HuH-7.5 (cell line): ENCODE measurements at regions not wholly inside any gene's neighbourhood (a gene's known extent, or its start where the extent isn't known, plus 50 kb on each side); places are given as distances from the start of the nearest gene placed in this dataset.
"Not testable (repeated sequence)": the region's sequence is repeated elsewhere in the genome, so short reads cannot be mapped to it uniquely, and the experiment has no call there.

Experiments
- DNase-seq: peaks from one replicate; pipeline ENCODE4 v3.0.0; 2011; ENCODE audit warnings: low spot score

- not testable (repeated sequence) for DNase-seq
Observed at GRCh38 chrX:96529386-96529785, 155.3 kb upstream of the DIAPH2 start.

DNA sequence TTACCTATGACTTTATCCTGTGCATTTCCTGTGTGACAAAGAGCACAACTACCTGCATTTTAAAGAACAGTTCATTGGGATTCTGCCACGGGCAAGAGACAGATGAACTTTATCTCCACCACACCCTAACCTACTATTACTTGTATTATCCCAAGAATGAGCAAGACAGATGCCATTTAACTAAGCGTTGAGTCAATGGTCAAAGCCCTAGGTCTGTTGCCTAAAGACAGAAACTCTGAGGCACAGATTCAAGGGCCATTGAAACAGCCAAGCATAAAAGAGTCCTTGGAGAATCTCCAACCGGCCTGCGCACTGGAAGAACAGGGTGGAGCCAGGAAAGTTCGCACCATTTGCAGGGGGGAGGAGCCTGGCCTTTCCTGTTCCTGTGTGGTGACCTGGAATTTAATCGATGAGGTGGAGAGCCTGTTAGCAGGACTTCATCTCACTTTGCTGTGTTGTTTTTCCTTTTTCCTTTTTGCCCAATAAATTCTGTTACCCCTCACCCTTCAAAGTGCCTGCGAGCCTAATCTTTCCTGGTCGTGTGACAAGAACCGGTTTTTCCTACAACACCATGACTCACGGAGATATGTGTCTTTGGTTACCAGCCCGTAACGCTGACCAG lies 146.4 kb upstream of the DIAPH2 start:
- no peak for DNase-seq

DNA sequence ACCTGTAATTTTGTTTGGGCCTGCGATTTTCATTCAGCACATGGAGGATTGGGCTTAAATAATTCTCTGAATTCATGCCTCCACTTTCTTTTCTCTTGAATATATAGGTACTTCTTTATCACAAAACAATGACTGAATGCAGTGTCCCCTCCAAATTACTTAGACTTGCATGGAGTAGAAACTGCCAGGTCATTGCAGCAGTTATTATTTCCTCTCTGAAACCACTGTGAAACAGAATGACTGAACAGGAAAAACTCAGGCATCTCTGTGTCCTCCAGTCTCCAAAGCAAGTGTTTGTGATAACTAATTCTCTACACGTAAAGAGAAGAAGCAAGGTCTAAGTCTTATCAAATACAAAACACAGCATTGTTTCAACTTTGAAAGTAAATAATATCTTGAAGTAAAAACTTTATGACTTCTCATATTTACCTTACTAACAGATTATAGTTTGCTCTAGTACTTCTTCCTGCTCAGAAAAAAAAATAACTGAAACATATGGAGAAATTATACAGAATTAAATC lies 144.5 kb upstream of the DIAPH2 start:
- DNase-seq = no peak

DNA sequence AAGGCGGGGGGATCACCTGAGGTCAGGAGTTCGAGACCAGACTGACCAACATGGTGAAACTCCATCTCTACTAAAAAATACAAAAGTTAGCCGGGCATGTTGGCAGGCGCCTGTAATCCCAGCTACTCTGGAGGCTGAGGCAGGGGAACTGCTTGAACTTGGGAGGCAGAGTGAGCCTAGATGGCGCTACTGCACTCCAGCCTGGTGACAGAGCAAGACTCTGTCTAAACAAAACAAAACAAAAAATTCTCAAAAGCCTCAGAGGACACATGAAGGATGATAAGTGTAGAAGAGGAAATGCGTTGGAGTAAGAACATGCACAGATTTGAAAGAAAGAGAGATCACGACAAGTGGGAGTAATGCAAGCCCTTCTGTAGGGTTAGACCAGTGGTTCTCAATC lies 138.4 kb upstream of the DIAPH2 start:
- DNase-seq = not testable (repeated sequence)

- no peak for DNase-seq
Observed at GRCh38 chrX:96551322-96551872, 133.2 kb upstream of the DIAPH2 start.

DNA sequence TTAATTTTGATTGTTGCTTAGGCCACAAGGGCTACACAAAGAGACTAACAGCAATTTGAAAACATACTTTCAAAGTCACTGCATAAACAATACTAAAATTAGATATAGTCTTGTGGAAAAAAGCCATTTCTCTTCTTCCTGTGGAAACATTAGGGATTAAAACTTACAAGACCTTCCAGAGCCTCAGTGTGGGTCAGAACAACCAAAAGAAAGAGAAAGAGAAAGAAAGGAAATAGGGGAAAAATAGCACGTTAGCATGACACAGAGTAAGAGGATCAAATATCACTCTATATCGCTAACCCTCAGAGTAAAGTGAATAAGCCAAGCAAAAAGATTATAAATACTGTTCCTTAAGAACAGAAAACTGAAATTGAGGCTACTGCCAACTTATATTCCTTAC lies 127.8 kb upstream of the DIAPH2 start:
- DNase-seq = no peak

- DNase-seq = not testable (repeated sequence)
Observed at GRCh38 chrX:96561129-96561528, 123.5 kb upstream of the DIAPH2 start.

- no peak for DNase-seq
Observed at GRCh38 chrX:96563646-96564045, 121.0 kb upstream of the DIAPH2 start.

- no peak for DNase-seq
Observed at GRCh38 chrX:96564595-96564994, 120.0 kb upstream of the DIAPH2 start.

DNA sequence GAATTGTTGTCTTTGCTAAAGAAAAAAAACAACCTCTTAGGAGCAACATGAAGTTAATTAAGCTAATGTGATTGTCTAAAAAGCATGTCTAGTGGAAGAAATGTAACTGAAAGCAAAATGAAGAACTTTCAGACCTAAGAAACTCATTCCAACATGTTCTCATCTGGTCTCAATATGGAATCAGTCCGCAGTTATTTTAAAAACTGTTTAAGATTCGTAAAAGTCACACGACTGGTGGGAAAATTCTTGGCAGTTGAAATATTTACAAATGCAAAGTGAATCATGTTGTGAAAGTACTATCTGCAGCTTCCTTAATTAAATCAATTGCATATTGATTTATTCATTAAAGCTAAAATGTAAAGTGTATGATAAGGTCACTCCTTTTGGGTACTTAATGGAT lies 117.8 kb upstream of the DIAPH2 start:
- DNase-seq = no peak

DNA sequence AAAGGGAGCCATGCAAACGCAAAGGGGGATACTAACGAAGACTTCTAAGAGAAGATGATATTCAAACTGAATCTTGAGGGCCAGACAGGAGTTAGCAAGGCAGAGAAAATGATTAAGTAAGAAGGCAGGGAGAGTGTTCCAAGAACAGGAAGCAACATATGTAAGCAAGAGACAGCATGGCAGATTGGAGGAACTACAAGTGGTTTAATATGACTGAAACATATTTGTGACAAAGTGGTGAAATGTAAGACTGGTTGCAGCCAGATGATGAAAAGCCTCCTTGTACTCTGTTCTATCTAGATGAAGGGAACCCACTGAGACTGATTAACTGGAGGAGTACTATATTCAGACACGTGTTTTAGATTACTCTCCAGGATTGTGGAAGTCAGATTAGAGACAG lies 116.6 kb upstream of the DIAPH2 start:
- no peak for DNase-seq

DNA sequence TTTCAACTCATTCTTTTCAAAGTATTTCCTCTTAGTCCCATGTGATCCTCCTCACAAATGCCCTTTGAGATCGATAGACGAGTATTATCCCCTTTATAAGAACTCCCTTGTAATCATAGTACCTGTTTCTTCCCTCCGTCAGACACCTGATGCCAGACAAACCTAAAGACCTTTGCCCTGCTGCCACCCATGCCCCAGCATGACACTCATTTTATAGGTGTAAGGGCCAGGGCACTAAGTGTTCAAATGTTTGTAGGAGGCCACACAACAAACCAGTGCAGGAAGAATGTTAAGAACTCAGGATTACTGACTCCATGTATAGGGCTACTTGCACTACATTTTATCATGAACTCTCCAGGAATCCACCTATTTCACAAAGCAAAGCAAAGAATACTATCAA lies 115.6 kb upstream of the DIAPH2 start:
- no peak for DNase-seq

GRCh38 chrX:96575011-96575410 lies 109.6 kb upstream of the DIAPH2 start:
- no peak for DNase-seq

DNA sequence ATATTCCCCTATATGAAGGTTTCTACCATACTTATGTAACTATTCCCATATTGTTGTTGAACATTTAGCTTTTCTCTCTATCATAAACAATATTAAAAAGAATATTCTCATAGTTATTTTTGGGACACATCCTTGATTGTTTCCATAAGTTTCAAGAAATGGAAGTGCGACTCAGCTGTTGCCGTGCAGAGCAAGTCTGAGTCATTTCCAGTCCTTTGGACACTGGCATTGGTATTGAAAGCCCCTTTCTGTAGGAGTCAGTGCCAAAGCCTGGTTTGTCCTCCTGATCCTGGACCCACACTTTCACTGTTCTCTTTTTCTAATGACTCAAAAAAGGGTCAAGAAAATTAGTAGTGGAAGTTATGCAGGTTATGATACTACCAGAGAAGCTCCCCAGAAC lies 108.3 kb upstream of the DIAPH2 start:
- DNase-seq = no peak

- no peak for DNase-seq
Observed at GRCh38 chrX:96578781-96579180, 105.9 kb upstream of the DIAPH2 start.

- no peak for DNase-seq
Observed at GRCh38 chrX:96579252-96579651, 105.4 kb upstream of the DIAPH2 start.

DNA sequence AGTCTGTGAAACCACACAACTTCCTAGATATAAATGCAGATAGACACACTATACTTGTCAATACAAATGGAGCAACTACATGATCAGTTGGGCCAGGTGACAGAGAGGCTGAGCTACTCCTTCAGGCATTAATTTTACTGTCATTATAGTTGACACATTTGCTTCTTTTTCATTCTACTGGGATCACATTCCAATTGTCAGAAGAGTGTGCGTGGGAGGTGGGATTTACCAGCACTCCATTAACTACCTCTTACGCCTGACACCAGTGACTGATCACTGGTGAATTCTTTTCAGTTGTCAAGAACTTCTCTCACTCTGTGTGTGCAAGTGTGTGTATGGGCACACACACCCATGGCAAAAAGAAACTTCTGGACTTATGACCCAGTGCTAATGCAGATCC lies 94.2 kb upstream of the DIAPH2 start:
- no peak for DNase-seq

- DNase-seq = no peak
Observed at GRCh38 chrX:96591421-96591820, 93.2 kb upstream of the DIAPH2 start.

- DNase-seq = not testable (repeated sequence)
Observed at GRCh38 chrX:96597847-96598246, 86.8 kb upstream of the DIAPH2 start.

DNA sequence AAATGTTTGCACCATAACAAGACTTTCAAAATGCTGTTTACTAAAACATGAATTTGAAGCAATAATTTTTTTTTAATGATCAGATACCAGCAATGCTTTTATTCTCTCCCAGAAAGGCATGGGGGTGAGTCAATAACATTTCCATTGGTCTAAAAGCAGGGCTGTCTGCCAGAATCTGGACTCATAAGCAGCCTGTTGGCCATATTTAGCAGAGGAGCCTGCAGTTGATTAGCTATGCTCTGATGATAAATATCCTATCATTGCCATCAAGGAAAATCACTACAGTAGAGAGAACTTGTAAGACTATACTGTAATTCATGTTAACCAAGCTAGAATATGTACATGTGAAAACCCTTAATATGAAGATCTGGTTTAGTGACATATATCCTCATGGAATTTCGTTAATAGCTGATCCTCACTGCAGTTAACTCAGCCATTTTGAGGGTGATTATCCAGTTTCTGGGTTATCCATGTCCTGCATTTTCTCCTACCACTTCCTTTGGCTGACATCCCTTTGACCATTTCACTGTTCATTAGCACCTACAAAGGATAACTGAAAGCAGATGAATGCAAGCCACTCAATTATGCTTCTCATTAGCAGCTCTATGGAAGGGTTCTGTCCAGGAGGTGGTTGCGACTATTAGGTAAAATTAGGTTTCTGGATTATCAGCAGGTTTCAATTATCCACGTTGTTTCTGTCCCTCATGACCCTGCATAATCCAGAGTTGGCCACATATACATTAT lies 72.9 kb upstream of the DIAPH2 start:
- no peak for DNase-seq

GRCh38 chrX:96615448-96615847 lies 69.2 kb upstream of the DIAPH2 start:
- DNase-seq = no peak

DNA sequence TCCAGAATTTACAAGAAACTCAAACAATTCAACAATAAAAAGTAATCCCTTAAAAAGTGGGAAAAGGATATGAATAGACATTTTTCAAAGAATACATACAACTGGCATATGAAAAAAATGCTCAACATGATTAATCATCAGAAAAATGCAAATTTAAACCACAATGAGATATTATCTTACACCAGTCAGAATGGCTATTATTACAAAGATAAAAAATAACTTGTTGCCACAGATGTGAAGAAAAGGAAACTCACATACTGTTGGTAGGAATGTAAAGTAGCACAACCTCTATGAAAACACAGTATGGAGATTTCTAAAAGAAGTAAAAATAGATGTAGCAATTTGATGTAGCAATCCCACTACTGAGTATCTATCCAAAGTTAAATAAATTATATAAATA lies 65.1 kb upstream of the DIAPH2 start:
- DNase-seq = no peak

GRCh38 chrX:96621811-96622210 lies 62.8 kb upstream of the DIAPH2 start:
- no peak for DNase-seq
